ENCODE measurements at regions not wholly inside any gene's neighbourhood (a gene's known extent, or its start where the extent isn't known, plus 50 kb on each side); places are given as distances from the start of the nearest gene placed in this dataset.
"Not testable (repeated sequence)": the region's sequence is repeated elsewhere in the genome, so short reads cannot be mapped to it uniquely, and the experiment has no call there.

DNA sequence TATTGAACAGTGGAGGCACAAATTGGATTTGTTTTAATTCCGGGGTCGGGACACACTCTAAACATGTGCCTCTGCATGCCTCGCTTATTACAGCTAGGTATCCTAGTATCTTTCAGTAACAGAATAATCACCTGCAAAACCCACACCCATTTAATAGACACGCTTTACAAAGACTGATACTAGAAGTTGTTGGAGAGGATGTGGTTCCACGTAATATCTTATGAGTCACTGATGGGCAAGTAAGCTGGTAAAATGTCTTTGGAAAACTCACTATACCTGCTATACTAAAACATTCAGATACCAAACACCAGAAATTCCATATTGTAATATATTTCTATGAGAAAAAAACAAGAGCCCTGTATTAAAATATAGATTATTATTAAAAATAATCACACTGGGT lies 84.0 kb downstream of the GGTLC2 start:
- Mint-ChIP-seq H3K4me3 (no peak overlapping the region), H3K27me3 (peaks cover 0 to 14% (median 2%) of the 10 kb centered on the region in 5 donors), H3K36me3 (no peaks in the 10 kb centered on the region), H3K9me3 (no peaks in the 10 kb centered on the region), H3K4me1 (peaks cover 2 to 17% (median 5%) of the 10 kb centered on the region in 4 donors), H3K27ac (no peak overlapping the region)
- DNase-seq (no peak), ATAC-seq (no peak)
- POLR2A ChIA-PET, result no interaction called here

DNA sequence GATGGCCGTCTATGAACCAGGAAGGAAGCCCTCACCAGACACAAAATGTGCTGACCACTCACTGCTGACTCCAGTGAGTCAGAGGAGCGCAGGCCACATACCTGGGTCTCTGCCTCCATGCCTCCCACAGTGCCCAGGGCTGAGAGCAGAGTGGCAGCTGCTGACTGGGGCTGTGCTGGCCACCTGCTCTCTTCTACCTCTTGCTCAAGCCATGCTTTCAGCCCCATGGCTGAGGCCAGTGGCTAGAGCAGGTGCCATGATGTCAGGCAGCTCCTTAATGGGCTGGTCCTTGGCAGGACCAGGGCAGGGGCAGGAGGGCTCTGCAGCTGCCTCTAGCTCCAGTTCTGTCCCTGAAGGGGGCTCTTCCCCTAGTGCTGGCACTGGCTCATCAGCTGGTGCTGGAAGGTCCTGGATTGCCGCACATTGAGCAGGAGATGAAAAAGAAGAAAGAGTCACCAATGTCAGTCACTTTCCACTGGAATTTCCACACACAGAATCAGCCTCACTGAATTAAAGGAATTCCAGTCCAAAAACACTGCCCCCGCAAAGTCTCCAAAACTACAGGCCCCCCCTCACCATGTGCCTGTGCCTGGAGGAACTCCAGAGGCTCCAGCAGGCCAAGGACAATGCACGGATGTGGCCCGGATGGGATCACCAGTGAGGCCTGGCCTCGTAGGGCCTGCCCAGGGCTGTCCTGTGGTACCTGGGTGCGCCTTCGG lies 86.4 kb downstream of the GGTLC2 start:
- Mint-ChIP-seq H3K36me3 (no peaks in the 10 kb centered on the region), H3K27ac (no peak overlapping the region), H3K4me3 (no peak overlapping the region), H3K27me3 (peaks cover 0 to 14% (median 2%) of the 10 kb centered on the region in 5 donors), H3K9me3 (no peaks in the 10 kb centered on the region), H3K4me1 (peaks cover 2 to 34% (median 10%) of the 10 kb centered on the region in 4 donors)
- no peak for ATAC-seq
- POLR2A ChIA-PET, result no interaction called here
- DNase-seq, result no peak

DNA sequence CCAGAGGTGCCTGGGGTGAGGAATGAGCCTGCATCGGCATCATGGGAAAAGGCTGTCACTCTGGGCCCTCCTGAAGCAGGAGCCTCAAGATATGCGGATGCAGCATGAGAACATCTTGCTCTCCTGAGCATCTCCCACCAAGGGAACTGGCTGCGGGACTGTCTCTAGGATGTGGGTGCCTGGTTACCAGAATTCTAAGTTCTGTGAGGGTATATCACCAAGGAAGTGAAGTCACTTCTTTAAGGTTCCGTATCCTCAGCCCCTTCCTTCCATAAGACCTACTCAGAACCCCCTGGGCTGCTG lies 86.9 kb downstream of the GGTLC2 start:
- H3K9me3 Mint-ChIP-seq, result no peaks in the 10 kb centered on the region
- POLR2A ChIA-PET, result no interaction called here
- ATAC-seq (no peak), DNase-seq (no peak)
- H3K4me3 Mint-ChIP-seq, result no peak overlapping the region
- no peaks in the 10 kb centered on the region for H3K36me3 Mint-ChIP-seq
- peaks cover 0 to 14% (median 2%) of the 10 kb centered on the region in 5 donors for H3K27me3 Mint-ChIP-seq
- no peak overlapping the region for H3K27ac Mint-ChIP-seq
- H3K4me1 Mint-ChIP-seq, result peaks cover 2 to 37% (median 10%) of the 10 kb centered on the region in 4 donors

DNA sequence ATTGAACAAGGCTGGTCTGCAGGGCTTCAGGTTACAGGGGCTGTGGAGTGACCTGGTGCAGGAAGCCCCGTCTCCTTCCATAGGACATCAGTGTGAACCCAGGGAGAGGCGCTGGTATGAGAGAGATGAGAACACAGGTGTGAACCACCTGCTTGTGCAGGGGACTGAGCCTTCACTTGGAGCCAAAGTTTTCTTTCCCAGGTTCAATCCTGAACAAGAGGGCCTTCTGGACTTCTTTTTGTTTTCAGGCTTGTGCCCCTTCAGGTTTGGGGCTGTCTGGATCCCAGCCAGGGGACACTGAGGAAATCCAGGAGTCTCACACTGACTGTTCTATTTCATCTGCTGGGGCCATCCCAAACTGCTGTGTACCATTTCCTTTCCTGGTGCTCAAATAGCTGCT lies 88.6 kb downstream of the GGTLC2 start:
- peaks cover 2 to 43% (median 11%) of the 10 kb centered on the region in 4 donors for H3K4me1 Mint-ChIP-seq
- POLR2A ChIA-PET, DNase-seq, H3K9me3 Mint-ChIP-seq, H3K4me3 Mint-ChIP-seq, H3K36me3 Mint-ChIP-seq, ATAC-seq: not testable (repeated sequence)
- H3K27ac Mint-ChIP-seq, result peak overlapping the region in 2 of 10 donors; percentile 66 to 78
- peaks cover 3 to 24% (median 6%) of the 10 kb centered on the region in 5 donors for H3K27me3 Mint-ChIP-seq

DNA sequence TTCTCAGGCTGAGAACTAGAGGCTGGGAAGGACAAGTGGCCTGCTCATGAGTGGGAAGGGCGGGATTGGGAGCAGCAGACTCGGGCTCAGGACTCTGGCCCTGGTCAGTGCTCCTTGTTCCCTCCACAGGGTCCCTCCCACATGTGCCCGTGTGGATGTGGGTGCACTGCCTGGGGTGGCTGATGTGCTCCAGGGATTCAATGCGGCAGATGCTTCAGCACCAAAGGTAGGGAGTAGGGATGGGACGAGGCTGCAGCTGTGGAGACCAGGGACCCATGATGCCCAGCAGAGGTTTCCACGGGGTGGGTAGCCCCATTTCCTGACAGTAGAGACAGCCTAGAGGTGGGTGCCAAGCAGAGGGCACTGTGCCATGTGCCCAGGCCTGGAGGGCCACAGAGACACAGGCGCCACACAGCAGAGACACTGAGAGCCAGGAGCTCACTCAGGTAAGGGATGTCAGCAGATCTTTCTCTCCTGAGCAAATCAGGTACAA lies 89.5 kb downstream of the GGTLC2 start:
- Mint-ChIP-seq H3K27me3 (peaks cover 3 to 26% (median 6%) of the 10 kb centered on the region in 5 donors), H3K4me1 (peaks cover 2 to 39% (median 11%) of the 10 kb centered on the region in 4 donors), H3K9me3 (no peaks in the 10 kb centered on the region), H3K4me3 (peak overlapping the region in 1 of 10 donors; percentile 33), H3K36me3 (no peaks in the 10 kb centered on the region), H3K27ac (peak overlapping the region in 1 of 10 donors; percentile 71)
- ATAC-seq (no peak), DNase-seq (no peak)
- POLR2A ChIA-PET, result no interaction called here

DNA sequence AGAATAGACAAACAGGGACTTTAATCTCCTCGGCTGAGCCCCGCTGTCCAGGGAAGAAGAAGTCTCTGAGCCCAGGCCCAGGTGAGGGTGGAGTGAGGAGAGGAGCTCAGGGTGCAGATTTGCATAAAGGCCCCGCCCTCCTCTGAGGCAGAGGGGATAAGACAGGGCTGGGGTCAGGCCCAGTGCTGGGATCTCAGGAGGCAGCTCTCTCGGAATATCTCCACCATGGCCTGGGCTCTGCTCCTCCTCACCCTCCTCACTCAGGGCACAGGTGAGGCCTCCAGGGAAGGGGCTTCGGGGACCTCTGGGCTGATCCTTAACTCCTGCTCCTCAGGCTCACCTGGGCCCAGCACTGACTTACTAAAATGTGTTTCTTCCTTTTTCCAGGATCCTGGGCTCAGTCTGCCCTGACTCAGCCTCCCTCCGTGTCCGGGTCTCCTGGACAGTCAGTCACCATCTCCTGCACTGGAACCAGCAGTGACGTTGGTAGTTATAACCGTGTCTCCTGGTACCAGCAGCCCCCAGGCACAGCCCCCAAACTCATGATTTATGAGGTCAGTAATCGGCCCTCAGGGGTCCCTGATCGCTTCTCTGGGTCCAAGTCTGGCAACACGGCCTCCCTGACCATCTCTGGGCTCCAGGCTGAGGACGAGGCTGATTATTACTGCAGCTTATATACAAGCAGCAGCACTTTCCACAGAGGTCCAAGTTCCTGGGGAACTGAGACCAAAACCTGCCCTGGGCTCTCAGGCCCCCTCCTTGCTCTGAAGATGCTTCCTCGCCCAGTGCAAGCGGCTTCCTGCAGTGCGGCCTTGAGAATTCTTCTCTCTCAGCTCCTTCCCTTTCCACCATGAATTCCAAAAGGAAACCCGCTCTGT lies 90.2 kb downstream of the GGTLC2 start:
- POLR2A ChIA-PET, H3K9me3 Mint-ChIP-seq, H3K36me3 Mint-ChIP-seq, ATAC-seq, DNase-seq: not testable (repeated sequence)
- Mint-ChIP-seq H3K4me1 (peaks cover 2 to 39% (median 11%) of the 10 kb centered on the region in 4 donors), H3K4me3 (peak overlapping the region in 1 of 10 donors; percentile 85), H3K27me3 (peaks cover 3 to 26% (median 8%) of the 10 kb centered on the region in 5 donors), H3K27ac (peak overlapping the region in 3 of 10 donors; percentile 65 to 92 (median 67))

DNA sequence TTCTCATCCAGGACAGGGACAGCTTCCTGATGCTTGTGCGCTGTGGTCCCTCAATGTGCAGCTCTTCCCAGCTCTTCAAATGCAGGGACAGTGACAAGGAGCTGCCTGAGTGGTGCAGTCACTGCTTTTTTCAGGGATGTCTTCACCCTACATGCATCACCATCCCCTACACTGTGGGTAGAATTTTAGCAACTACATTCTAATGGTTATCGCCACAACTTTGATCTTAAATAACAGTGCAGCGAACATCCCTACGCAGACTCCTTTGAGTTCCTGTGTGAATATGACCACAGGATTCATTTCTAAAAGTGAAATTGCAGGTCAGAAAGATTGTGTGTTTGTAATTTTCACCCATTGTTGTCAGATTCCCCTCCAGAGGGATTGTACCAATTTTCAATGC lies 90.9 kb downstream of the GGTLC2 start:
- Mint-ChIP-seq H3K4me3 (peak overlapping the region in 2 of 10 donors; percentile 4 to 85), H3K27me3 (peaks cover 4 to 26% (median 10%) of the 10 kb centered on the region in 5 donors), H3K27ac (peak overlapping the region in 5 of 10 donors; percentile 10 to 92 (median 65)), H3K4me1 (peaks cover 2 to 39% (median 11%) of the 10 kb centered on the region in 4 donors)
- H3K9me3 Mint-ChIP-seq, H3K36me3 Mint-ChIP-seq, ATAC-seq, POLR2A ChIA-PET: not testable (repeated sequence)
- DNase-seq, result peak in 1 of 10 donors; percentile 22

DNA sequence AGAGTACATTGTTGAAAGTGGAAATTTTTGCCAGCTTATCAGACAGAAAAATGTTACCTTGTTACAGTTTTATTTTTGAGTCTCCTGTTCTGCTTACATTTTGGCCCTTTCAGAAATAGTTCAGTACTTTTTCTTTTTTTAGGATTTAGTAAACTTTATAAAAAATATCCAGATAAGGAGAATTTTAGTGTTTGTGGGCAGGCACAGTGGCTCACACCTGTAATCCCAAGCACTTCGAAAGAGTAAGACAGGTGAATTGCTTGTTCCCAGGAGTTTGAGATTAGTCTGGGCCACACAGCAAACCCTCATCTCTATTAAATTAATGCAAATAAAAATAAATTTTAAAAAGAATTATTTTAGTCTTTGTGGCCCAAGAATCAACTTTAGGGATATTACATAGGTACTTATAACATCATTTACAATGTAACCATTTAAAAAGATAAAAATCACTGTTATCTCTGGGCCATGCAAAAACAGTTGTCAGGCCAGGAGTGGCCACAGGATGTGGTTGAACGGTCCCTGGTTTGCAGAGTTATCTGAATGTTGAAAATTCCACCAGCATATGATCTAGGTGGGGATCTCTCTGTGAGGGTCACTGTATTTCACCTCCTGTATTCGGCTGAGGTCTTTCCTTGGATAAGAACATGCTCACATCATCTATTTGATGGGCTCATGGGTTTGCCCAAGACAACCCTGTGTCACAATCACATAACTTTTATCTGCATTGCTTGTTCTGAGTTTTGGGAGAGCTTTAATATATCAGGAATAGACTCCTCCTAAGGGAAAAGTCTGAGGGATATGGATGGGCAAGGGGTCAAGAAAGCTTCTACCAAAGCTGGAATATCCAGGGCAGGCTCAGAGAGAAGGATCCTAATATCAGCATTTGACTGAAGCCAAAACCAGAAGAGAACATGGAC lies 91.5 kb downstream of the GGTLC2 start:
- peaks cover 10 to 31% (median 12%) of the 10 kb centered on the region in 5 donors for H3K27me3 Mint-ChIP-seq
- no peak for DNase-seq
- peak overlapping the region in 1 of 10 donors; percentile 85 for H3K4me3 Mint-ChIP-seq
- no peaks in the 10 kb centered on the region for H3K9me3 Mint-ChIP-seq
- no peaks in the 10 kb centered on the region for H3K36me3 Mint-ChIP-seq
- peaks cover 2 to 39% (median 11%) of the 10 kb centered on the region in 4 donors for H3K4me1 Mint-ChIP-seq
- no peak for ATAC-seq
- POLR2A ChIA-PET, result no interaction called here
- peak overlapping the region in 2 of 10 donors; percentile 10 to 92 for H3K27ac Mint-ChIP-seq

DNA sequence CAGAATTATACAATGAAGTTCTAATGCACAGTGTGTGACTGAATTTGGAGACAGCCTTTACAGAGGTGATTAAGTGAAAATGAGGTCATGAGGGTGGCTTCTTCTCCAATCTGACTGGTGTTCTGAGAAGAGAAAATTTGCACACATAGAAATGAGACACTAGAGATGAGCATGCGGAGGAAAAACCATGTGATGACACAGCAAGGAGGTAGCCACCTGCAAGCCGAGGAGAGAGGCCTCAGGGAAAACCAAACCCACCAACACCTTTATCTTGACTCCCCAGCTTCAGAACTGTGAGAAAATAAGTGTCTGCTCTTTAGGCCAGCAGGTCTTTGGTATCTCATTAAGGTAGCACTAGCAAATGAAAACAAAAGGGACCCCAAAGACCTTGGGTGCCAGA lies 93.2 kb downstream of the GGTLC2 start:
- ATAC-seq, result no peak
- no peaks in the 10 kb centered on the region for H3K9me3 Mint-ChIP-seq
- POLR2A ChIA-PET, result no interaction called here
- no peaks in the 10 kb centered on the region for H3K36me3 Mint-ChIP-seq
- H3K4me3 Mint-ChIP-seq, result peak overlapping the region in 1 of 10 donors; percentile 34
- H3K4me1 Mint-ChIP-seq, result peaks cover 2 to 32% (median 10%) of the 10 kb centered on the region in 4 donors
- no peak for DNase-seq
- peaks cover 12 to 43% (median 15%) of the 10 kb centered on the region in 5 donors for H3K27me3 Mint-ChIP-seq
- H3K27ac Mint-ChIP-seq, result peak overlapping the region in 2 of 10 donors; percentile 63 to 78

DNA sequence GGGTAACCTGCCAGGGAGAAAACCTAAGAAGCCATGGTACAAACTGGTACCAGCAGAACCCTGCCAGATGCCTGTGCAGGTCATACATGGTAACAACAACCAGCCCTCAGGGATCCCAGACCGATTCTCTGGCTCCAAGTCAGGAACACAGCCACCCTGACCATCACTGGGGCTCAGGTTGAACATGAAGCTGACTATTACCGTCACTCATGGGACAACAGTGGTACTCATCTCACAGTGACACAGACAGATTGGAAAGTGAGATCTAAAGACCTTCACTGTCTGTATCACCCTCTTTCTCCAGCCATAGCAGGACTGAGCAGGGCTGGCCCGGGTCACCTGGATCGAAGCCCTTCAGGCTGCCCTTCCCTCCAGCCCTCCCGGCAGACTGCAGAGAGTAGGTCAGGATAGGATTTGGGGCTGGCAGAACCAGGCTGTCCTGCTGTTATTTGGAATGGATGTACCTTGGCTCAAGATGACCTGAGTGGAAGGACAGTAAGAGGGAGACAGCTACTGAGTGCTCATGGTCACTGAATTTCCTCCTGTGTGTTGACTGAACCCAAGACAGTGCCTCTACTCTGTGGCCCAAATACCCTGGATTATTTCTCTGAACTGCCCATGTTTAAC lies 94.7 kb downstream of the GGTLC2 start:
- DNase-seq, result no peak
- H3K4me1 Mint-ChIP-seq, result peaks cover 0 to 21% (median 4%) of the 10 kb centered on the region in 4 donors
- H3K9me3 Mint-ChIP-seq, result no peaks in the 10 kb centered on the region
- POLR2A ChIA-PET, result no interaction called here
- no peak overlapping the region for H3K4me3 Mint-ChIP-seq
- no peaks in the 10 kb centered on the region for H3K36me3 Mint-ChIP-seq
- no peak for ATAC-seq
- H3K27me3 Mint-ChIP-seq, result peaks cover 15 to 58% (median 18%) of the 10 kb centered on the region in 5 donors
- no peak overlapping the region for H3K27ac Mint-ChIP-seq

DNA sequence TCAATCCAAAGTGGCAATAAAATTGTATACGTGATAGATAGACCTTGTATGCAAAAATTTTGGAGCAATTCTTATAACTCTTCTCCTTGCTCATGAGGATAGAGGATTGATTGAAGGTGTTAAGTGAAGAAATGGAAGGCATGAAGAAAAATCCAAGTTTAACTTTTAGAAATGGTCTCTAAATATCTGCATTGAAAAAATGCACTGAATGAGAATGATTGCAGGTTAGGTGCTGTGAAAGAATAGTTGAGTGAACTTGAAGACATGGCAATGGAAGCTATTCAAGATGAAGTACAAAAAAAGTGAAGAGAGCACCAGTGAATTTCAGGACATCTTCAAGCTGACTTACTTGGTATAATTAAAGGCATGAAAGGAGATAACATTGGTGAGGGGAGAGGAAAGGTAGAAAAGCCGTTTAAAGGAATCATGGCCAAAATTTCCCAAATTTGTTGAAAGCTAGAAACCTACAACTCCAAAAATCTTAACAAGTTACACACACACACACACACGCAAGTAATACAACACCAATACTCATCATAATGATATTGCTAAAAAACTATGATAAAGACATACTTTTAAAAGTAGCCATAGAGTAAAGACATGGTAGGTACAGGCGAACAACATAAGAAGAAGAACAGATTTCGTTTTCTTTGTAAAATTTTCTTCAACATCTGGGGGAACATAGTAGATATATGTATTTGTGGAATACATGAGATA lies 96.3 kb downstream of the GGTLC2 start:
- no peak for DNase-seq
- peaks cover 0 to 16% (median under 1%) of the 10 kb centered on the region in 4 donors for H3K4me1 Mint-ChIP-seq
- peaks cover 15 to 58% (median 19%) of the 10 kb centered on the region in 5 donors for H3K27me3 Mint-ChIP-seq
- no peaks in the 10 kb centered on the region for H3K36me3 Mint-ChIP-seq
- no peaks in the 10 kb centered on the region for H3K9me3 Mint-ChIP-seq
- no peak for ATAC-seq
- POLR2A ChIA-PET, result no interaction called here
- H3K4me3 Mint-ChIP-seq, result no peak overlapping the region
- no peak overlapping the region for H3K27ac Mint-ChIP-seq

Measured in naive thymus-derived CD8-positive, alpha-beta T cell (primary cell).